Uterus (tissue), 2 donors: ENCODE measurements at regions not wholly inside any gene's neighbourhood (a gene's known extent, or its start where the extent isn't known, plus 50 kb on each side); places are given as distances from the start of the nearest gene placed in this dataset.

Experiments used
- CTCF ChIP-seq, 4 experiments: fragments of 200-600 bp in 2 of 4; fragments of 450-650 bp in 2 of 4; sonication (generic) in 2 of 4; IDR thresholded peaks; one replicate each; pipeline ENCODE4 v1.5.1; 2016 to 2019; ENCODE audit warnings: antibody characterized with exemption in 4 of 4, mild to moderate bottlenecking in 2 of 4, moderate library complexity in 1 of 4
- POLR2A ChIP-seq, 2 donors: fragments of 450-650 bp; IDR thresholded peaks; one replicate each; pipeline ENCODE4 v1.6.1; 2016; ENCODE audit warnings: antibody characterized with exemption in 2 of 2, mild to moderate bottlenecking in 1 of 2, moderate library complexity in 1 of 2

- TF ChIP-seq CTCF (IDR thresholded peaks at IDR 0.05) (no peak), POLR2A (IDR thresholded peaks at IDR 0.05) (no peak)
Observed at GRCh38 chr6:19319005-19319404, 518.2 kb upstream of the ID4 start.
